Endodermal cell (in vitro differentiated cells): ENCODE measurements at regions not wholly inside any gene's neighbourhood (a gene's known extent, or its start where the extent isn't known, plus 50 kb on each side); places are given as distances from the start of the nearest gene placed in this dataset.

Experiments
- DNase-seq: peaks from one replicate; pipeline ENCODE4 v3.0.0-alpha.2; 2017
- H3K27ac ChIP-seq: 2 replicates; pipeline ENCODE4 v1.5.1; 2013; ENCODE audit warnings: mild to moderate bottlenecking, low read depth, low read length, moderate library complexity
- H3K27me3 ChIP-seq: 2 replicates; pipeline ENCODE4 v1.6.1; 2013; ENCODE audit warnings: mild to moderate bottlenecking, low read length, moderate library complexity; ENCODE audit not compliant: insufficient read depth, control insufficient read depth, poor library complexity, severe bottlenecking
- H3K36me3 ChIP-seq: 2 replicates; pipeline ENCODE4 v1.7.0; 2013; ENCODE audit warnings: mild to moderate bottlenecking, low read length, moderate library complexity; ENCODE audit not compliant: control insufficient read depth, insufficient read depth
- H3K4me1 ChIP-seq: one replicate; pipeline ENCODE4 v1.7.0; 2013; ENCODE audit warnings: low read length; ENCODE audit not compliant: control insufficient read depth, insufficient read depth
- H3K4me3 ChIP-seq: 2 replicates; pipeline ENCODE4 v1.5.1; 2013; ENCODE audit warnings: mild to moderate bottlenecking, low read length, moderate library complexity
- H3K9ac ChIP-seq: 2 replicates; pipeline ENCODE4 v1.6.1; 2013; ENCODE audit warnings: mild to moderate bottlenecking, low read length, moderate library complexity; ENCODE audit not compliant: poor library complexity, severe bottlenecking; ENCODE audit errors: extremely low read depth
- H3K9me3 ChIP-seq: 2 replicates; pipeline ENCODE4 v1.6.1; 2013; ENCODE audit warnings: mild to moderate bottlenecking, low read length, moderate library complexity; ENCODE audit not compliant: control insufficient read depth
- H3K27ac Mint-ChIP-seq: 2 replicates; pipeline ENCODE4 v1.8.0; 2020; ENCODE audit warnings: mixed read lengths
- H3K27me3 Mint-ChIP-seq: 2 replicates; pipeline ENCODE4 v1.8.0; 2021; ENCODE audit warnings: mild to moderate bottlenecking, mixed read lengths; ENCODE audit not compliant: insufficient read depth
- H3K36me3 Mint-ChIP-seq: 2 replicates; pipeline ENCODE4 v1.8.0; 2020; ENCODE audit warnings: low read depth, mixed read lengths
- H3K4me1 Mint-ChIP-seq: 2 replicates; pipeline ENCODE4 v1.8.0; 2020; ENCODE audit warnings: mixed read lengths
- H3K4me3 Mint-ChIP-seq: 2 replicates; pipeline ENCODE4 v1.8.0; 2020; ENCODE audit warnings: mild to moderate bottlenecking, moderate library complexity, mixed read lengths
- H3K9me3 Mint-ChIP-seq: 2 replicates; pipeline ENCODE4 v1.8.0; 2020; ENCODE audit warnings: mild to moderate bottlenecking, mixed read lengths
- WGBS, 2 experiments: methylation state at CpG; one replicate each; pipeline versions ENCODE4 v1.1.5 to v1.1.7; 2013; ENCODE audit warnings: missing lambda C conversion rate in 2 of 2, mixed read lengths in 1 of 2; ENCODE audit not compliant: insufficient coverage in 1 of 2, insufficient read length in 1 of 2; 5-methylcytosine and 5-hydroxymethylcytosine counted together
- TF ChIP-seq, protein P1 (sequence below): fragments of 200-600 bp; sonication (generic); conservative IDR thresholded peaks from 2 replicates; pipeline ENCODE4 v1.5.0; 2021; ENCODE audit warnings: antibody characterized with exemption, mild to moderate bottlenecking

DNA sequence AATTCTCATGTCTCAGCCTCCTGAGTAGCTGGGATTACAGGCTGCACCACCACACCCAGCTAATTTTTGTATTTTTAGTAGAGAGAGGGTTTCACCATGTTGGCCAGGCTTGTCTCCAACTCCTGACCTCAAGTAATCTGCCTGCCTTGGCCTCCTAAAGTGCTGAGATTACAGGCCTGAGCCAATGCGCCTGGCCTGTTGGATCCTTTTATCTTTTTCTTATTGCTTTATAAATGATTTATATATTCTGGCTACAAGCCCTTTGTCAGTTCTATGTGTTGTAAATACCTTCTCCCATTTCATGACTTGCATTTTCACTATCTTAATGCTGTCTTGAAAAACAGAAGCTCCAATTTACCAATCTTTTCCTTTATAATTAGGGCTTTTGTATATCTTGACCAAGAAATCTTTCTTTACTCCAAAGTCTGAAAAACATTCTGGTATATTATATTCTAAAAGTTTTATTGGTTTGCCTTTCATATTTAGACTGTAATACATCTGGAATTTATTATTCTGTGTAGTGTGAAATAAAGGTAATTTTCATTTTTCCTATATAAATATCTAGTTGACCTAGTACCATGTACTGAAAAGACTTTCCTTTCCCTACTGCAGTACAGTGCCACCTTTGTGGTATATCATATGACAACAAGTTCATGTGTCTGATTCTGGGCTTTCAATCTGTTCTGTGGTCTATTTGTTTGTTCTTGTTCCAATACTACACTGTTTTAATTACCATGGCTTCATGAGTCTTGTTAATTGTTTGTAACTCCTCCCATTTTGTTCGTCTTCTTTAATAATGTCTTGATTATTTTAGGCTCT, 52.9 kb upstream of the RNU6-1 start:
- Histone ChIP-seq H3K36me3 (no peaks in the 10 kb centered on the region), H3K4me1 (no peaks in the 10 kb centered on the region), H3K9ac (no peak overlapping the region), H3K27ac (no peak overlapping the region), H3K4me3 (no peak overlapping the region), H3K9me3 (peaks cover 18% of the 10 kb centered on the region), H3K27me3 (no peaks in the 10 kb centered on the region)
- H3K36me3 Mint-ChIP-seq = no peaks in the 10 kb centered on the region
- H3K27ac Mint-ChIP-seq = no peak overlapping the region
- H3K4me3 Mint-ChIP-seq = no peak overlapping the region
- 83 to 100% methylated on average over 1 to 2 of the region's 2 CpGs for WGBS, 2 experiments
- no peak for DNase-seq
- H3K9me3 Mint-ChIP-seq = peaks cover 9% of the 10 kb centered on the region
- H3K4me1 Mint-ChIP-seq = no peaks in the 10 kb centered on the region
- TF ChIP-seq, protein P1, sequence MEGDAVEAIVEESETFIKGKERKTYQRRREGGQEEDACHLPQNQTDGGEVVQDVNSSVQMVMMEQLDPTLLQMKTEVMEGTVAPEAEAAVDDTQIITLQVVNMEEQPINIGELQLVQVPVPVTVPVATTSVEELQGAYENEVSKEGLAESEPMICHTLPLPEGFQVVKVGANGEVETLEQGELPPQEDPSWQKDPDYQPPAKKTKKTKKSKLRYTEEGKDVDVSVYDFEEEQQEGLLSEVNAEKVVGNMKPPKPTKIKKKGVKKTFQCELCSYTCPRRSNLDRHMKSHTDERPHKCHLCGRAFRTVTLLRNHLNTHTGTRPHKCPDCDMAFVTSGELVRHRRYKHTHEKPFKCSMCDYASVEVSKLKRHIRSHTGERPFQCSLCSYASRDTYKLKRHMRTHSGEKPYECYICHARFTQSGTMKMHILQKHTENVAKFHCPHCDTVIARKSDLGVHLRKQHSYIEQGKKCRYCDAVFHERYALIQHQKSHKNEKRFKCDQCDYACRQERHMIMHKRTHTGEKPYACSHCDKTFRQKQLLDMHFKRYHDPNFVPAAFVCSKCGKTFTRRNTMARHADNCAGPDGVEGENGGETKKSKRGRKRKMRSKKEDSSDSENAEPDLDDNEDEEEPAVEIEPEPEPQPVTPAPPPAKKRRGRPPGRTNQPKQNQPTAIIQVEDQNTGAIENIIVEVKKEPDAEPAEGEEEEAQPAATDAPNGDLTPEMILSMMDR = no peak
- peaks cover 4% of the 10 kb centered on the region for H3K27me3 Mint-ChIP-seq

DNA sequence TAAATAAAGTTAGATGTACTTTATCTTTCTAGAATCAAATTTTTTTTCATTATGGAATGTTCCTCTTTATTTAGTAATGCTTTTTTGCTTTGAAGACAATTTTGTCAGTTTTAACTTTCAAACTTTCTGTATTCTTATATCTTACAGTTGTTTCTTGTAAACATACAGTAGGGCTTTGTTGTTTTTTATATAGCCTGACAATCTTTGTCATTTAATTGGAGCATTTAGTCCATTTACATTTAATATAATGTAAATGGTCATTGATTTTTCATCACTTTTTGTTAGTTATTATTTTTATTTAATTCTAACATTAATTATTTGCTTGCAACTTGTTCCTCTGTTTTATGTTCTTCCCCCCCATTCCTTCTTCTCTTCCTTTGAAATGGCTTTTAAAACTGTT, 55.4 kb upstream of the RNU6-1 start:
- H3K27me3 ChIP-seq = no peaks in the 10 kb centered on the region
- H3K4me1 ChIP-seq = no peaks in the 10 kb centered on the region
- peaks cover 9% of the 10 kb centered on the region for H3K9me3 Mint-ChIP-seq
- H3K27ac ChIP-seq = no peak overlapping the region
- no peaks in the 10 kb centered on the region for H3K36me3 Mint-ChIP-seq
- no peaks in the 10 kb centered on the region for H3K27me3 Mint-ChIP-seq
- no peaks in the 10 kb centered on the region for H3K4me1 Mint-ChIP-seq
- no peak overlapping the region for H3K9ac ChIP-seq
- no peak overlapping the region for H3K27ac Mint-ChIP-seq
- no peak overlapping the region for H3K4me3 Mint-ChIP-seq
- H3K4me3 ChIP-seq = no peak overlapping the region
- no peak for DNase-seq
- TF ChIP-seq, protein P1 = no peak
- peaks cover 18% of the 10 kb centered on the region for H3K9me3 ChIP-seq
- no peaks in the 10 kb centered on the region for H3K36me3 ChIP-seq

DNA sequence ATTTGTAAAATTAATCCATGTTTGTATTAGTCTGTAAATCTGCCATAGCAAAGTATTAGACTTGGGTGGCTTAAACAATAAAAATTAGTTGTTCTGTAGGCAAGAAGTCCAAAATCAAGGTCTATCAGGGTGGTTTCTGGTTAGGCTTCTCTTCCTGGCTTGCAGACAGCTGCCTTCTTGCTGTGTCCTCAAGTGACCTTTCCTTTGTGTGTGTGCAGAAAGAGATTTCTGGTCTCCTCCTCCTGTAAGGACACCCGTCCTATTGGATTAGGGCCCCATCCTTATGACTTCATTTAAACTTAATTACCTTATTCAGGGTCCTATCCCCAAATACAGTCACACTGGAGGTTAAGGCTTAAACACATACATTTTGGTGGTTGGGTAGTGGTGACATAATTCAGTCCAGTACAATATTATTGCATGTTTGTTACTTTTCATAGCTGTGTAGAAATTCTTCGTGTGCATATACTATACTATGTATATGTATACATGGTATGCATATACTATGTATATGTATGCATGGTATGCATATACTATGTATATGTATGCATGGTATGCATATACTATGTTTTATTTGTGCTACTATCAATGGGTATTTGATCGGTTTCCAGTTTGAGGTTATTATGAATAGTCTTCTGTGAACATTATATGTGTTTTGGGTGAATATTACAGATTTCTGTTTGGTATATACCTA, 57.9 kb upstream of the RNU6-1 start:
- H3K4me3 ChIP-seq = no peak overlapping the region
- DNase-seq = no peak
- peaks cover 20% of the 10 kb centered on the region for H3K9me3 ChIP-seq
- H3K9me3 Mint-ChIP-seq = peaks cover 8% of the 10 kb centered on the region
- H3K27ac Mint-ChIP-seq = no peak overlapping the region
- no peaks in the 10 kb centered on the region for H3K27me3 ChIP-seq
- TF ChIP-seq, protein P1 = no peak
- WGBS, 2 experiments = 70% methylated on average over 1 of the region's 3 CpGs; no CpG with 5 or more reads in 1 of the 2 experiments
- peaks cover 3% of the 10 kb centered on the region for H3K4me1 ChIP-seq
- no peak overlapping the region for H3K27ac ChIP-seq
- H3K4me3 Mint-ChIP-seq = no peak overlapping the region
- H3K36me3 ChIP-seq = no peaks in the 10 kb centered on the region
- H3K36me3 Mint-ChIP-seq = peaks cover under 1% of the 10 kb centered on the region
- H3K9ac ChIP-seq = no peak overlapping the region
- no peaks in the 10 kb centered on the region for H3K27me3 Mint-ChIP-seq
- no peaks in the 10 kb centered on the region for H3K4me1 Mint-ChIP-seq
